GM10248 (cell line): ENCODE measurements at regions not wholly inside any gene's neighbourhood (a gene's known extent, or its start where the extent isn't known, plus 50 kb on each side); places are given as distances from the start of the nearest gene placed in this dataset.

Experiments
- CTCF ChIA-PET: fragments of 300-600 bp; sonication (Branson Sonifier 250); formaldehyde crosslinking; extraction: SDS; loops from one replicate; lab custom pipeline; 2021; ENCODE audit warnings: antibody characterized with exemption; lab: Yijun Ruan, JAX
- POLR2A ChIA-PET: fragments of 350-650 bp; sonication (Branson Sonifier 250); formaldehyde crosslinking; extraction: SDS; loops from one replicate; lab custom pipeline; 2020; ENCODE audit warnings: antibody characterized with exemption; lab: Yijun Ruan, JAX
- DNase-seq: peaks from one replicate; pipeline ENCODE4 v3.0.0; 2012; ENCODE audit errors: extremely low spot score
- CTCF ChIP-seq: IDR thresholded peaks from 2 replicates; pipeline ENCODE4 v1.5.1; 2012; ENCODE audit warnings: mild to moderate bottlenecking, low read depth; ENCODE audit errors: extremely low read depth, missing control alignments, control extremely low read depth

- no peak for DNase-seq
- ChIA-PET POLR2A (no interaction called here), CTCF (no interaction called here)
- no peak for TF ChIP-seq CTCF
These were observed 901.3 kb upstream of the CDH2 start for GRCh38 chr18:29078273-29078672.

DNA sequence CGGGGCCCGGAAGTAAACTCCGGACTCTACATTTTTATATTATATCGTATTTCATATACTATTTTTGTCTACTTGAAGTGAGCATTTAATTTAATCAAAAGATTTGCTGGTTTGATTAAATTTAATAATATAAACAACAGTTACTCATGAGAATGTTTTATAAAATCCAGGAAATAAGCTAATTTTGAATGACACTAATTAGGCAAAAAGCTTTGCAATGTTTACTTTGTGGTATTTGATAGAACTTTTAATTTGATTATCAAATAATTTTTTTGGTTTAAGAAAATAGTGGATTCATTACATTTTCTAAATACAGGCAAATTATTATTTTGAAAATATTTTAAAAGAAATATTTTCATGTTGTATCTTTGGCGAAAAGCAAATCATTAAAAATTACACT lies 900.4 kb upstream of the CDH2 start:
- CTCF ChIA-PET = no interaction called here
- DNase-seq = no peak
- POLR2A ChIA-PET = no interaction called here
- no peak for TF ChIP-seq CTCF

DNA sequence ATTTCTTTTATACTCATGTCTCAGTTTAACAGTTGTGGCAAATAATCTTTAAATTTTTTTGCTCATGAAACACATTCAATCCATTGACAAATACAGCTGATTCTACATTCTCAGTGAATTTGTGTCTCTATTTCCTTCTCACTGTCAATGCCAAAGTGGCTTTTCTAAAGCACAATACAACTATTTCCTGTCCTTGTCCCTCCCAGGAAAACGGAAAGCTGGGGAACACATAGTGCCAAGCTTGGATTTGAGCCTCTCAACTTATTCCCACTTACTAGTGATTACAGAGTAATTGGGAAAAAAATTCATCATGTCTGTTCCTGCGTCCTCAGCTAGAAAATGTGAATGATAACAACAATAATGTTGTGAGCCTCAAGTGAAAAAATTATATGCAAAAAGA lies 899.7 kb upstream of the CDH2 start:
- CTCF ChIA-PET = no interaction called here
- no peak for DNase-seq
- TF ChIP-seq CTCF = no peak
- POLR2A ChIA-PET = no interaction called here

DNA sequence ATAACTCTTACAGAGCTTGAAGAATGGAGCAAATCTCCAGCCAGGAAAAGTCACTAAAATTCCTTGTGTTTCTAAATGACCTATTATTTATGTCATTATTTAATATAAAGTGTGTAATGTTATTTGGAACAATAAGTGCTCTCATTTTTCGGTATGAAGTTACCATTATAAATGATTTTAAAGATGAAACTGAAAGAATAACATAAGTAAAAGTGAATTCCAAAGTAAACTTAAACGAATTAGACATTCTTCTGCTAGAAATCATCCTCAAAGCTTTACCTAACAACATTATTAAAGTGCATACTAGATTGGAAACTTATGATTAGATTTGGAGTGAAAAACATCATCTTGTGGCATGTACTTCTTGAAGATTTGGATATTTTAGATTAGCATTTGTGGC lies 897.2 kb upstream of the CDH2 start:
- no peak for DNase-seq
- POLR2A ChIA-PET = no interaction called here
- TF ChIP-seq CTCF = no peak
- CTCF ChIA-PET = interaction anchor here (1.2 kb wide), 1 partner anchor 18 kb away, joined by 3 read pairs; no protein-coding TSS in a partner anchor

- DNase-seq = no peak
- ChIA-PET POLR2A (no interaction called here), CTCF (interaction anchor here (1.1 to 2.5 kb wide), 2 partner anchors 8 to 13 kb away, joined by 3 to 6 read pairs; no protein-coding TSS in a partner anchor)
- TF ChIP-seq CTCF = no peak
These were observed 894.9 kb upstream of the CDH2 start for GRCh38 chr18:29071869-29072268.

DNA sequence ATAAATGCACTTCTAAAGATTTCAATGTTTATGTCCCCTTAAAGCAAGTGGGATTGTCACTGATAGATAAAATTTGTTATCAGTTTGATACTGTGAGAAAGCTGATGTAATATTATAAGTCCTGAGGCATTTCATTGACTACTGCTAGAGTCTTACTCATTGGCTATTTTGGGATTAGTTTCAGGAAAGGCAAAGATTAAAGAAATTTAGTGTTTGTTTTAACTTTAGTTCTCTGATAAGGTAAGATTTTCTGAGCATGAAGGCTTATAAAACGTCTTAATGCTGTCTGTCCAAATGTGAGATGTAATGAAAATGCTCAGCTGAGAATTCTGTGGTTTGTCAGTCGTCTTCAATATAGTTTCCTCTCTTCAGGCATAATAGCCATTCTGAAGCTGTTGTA lies 886.4 kb upstream of the CDH2 start:
- ChIA-PET CTCF (no interaction called here), POLR2A (no interaction called here)
- no peak for DNase-seq
- no peak for TF ChIP-seq CTCF

GRCh38 chr18:29062921-29063320 lies 886.0 kb upstream of the CDH2 start:
- CTCF ChIA-PET = no interaction called here

More at GRCh38 chr18:29062921-29063320, 886.0 kb upstream of the CDH2 start:
- POLR2A ChIA-PET = no interaction called here
- no peak for DNase-seq
- no peak for TF ChIP-seq CTCF
